Raji (cell line): ENCODE measurements at regions not wholly inside any gene's neighbourhood (a gene's known extent, or its start where the extent isn't known, plus 50 kb on each side); places are given as distances from the start of the nearest gene placed in this dataset.

Source experiments
- POLR2A ChIP-seq: IDR thresholded peaks from 2 replicates; pipeline ENCODE4 v1.6.1; 2011; ENCODE audit warnings: low read depth, low read length, control low read depth; ENCODE audit not compliant: insufficient read depth

DNA sequence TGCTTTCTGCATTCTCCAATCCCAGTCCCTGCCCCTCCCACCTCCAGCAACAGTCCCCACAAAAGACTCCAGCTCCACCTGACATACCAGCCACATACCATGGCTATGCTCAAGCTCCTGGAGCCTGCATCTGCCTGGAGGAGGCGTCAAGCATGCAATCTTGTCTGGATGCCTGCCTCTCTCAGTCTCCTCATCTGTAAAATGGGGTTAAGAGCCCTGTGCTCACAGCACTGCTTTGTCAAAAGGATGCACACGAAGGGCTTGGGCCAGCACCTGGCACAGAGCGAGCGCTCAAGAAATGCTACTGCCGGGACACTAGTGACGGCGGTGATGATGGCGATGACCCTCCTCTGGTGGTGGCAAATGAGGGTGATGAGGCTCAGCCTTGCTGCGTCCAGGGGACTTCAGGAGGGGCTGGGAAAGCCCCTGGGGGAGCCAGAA, 202.9 kb upstream of the IER5L start:
- no peak for TF ChIP-seq POLR2A

DNA sequence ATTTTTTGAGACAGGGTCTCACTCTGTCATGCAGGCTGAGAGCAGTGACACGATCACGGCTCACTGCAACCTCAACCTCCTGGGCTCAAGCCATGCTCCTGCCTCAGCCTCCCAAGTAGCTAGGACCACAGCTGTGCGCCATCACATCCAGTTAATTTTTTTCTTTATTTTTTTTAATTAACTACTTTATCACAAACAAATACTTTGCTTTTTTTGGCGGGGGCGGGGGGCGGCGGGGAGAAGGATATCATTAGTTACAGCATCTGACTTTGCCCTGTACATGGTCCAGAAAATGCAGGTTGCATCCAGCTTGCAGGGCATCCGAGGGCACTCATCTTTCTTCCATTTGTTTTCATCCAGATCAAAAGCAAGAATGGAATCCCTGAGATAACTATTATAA, 201.8 kb upstream of the IER5L start:
- no peak for TF ChIP-seq POLR2A

DNA sequence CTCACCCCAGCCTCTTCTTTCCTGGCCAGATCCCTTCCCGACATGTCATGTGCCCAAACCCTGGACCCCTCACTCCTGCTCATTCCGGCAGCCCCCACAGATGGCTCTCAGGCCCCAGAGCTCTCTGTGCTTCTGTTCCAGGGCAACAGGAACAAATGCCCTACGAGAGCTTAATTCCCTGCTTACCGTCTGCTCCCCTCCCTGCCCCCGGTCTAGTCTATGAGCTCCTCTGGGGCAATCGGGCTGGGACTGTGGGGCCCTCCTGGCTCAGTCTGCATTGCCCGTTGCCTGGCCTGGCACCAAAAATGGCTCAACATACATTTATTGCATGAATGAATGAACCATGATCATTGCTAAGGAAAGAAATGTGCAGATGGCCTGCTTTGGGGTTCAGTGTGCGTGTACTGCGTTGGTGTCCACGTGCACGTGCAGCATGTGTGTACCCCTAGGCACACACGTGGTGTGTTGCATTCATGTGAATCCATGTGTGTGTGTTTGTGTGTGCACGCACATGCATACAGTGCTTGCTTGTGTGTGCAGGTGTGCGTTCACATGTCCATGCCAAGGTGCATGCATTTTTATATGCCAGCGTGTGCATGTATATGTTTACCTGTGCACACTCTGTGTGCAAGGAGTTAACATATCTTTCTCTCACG, 201.2 kb upstream of the IER5L start:
- no peak for TF ChIP-seq POLR2A

DNA sequence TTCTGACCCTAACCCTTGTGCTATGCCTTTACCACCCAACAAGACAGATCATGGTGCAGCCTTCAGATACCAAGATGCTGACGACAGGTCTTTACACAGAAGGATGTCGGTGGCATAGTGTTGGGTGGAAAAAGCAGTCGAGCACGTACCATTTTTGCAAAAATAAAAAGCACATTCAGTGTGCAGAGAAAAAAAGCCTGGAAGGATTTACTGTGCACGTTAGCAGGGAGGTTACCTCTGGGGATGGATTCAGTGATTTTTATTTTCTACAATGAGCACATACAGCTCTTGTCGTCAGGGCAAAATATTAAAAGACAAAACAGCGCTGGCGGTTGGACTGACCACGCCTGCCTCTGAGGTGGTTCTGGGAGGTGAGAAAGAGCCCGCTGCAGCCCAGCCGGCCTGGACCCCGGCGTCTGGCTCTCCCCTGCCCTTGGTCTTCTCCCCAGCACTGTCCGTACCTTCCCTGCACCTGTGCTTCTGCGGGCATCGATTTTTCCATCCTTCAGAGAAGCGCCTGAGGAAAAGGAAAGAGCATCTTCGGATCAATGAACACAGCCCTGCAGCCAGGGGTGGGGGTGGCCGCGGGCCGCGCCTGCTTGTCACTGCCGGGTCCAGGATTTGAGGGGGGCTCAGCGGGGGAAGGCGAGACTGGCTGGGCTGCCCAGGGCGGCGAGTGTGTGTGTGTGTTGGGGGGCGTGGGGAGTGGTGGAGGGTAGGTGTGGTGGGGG, 200.0 kb upstream of the IER5L start:
- TF ChIP-seq POLR2A = no peak

DNA sequence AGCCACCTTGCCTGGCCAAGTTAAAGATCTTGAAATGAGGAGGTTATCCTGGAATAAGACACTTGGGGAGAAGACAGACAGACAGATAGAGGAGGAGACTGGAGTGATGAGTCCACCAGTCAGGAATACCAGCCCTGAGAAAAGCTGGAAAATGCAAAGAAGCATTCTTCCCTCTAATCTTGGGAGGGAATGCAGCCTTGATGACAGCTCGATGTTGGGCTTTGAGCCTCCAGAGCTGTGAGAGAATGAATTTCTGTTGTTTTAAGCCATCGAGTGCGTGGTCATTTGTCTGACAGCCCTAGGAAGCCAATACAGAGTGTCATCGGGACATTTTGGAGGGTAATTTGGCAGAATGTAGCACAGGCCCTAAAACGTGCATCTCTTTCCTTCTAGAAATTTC, 199.1 kb upstream of the IER5L start:
- TF ChIP-seq POLR2A = no peak

DNA sequence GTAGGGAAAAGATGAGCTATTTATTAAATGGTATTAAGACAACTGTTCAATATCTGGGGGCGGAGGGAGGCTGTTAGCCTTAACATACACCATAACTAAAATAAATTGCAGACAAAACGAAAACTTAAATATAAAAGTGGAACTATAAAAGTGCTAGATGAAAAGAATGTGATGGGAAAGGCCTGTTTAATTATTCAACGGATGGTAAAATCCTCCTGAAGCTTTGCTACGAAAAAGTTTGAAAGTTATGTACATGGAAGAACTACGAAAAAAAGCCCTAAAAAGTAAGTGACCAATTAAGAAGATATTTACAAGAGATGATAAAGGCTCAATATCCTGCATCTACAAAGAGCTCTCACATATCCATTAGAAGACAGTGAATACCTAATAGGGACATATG, 197.8 kb upstream of the IER5L start:
- no peak for TF ChIP-seq POLR2A

DNA sequence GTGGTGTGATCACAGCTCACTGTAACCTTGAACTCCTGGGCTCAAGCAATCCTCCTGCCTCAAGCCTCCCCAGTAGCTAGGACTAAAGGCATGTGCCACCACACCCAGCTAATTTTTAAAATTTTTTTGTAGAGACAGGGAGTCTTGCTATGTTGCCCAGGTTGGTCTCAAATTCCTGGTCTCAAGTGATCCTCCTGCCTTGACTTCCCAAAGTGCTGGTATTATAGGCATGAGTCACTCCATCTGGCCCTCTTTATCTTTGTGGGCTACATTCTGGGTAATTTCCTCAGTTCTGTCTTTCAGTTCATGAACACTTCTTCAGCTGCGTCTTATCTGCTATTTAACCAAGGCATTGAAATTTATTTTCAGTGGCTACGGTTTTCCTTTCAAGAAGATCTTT, 196.6 kb upstream of the IER5L start:
- no peak for TF ChIP-seq POLR2A

DNA sequence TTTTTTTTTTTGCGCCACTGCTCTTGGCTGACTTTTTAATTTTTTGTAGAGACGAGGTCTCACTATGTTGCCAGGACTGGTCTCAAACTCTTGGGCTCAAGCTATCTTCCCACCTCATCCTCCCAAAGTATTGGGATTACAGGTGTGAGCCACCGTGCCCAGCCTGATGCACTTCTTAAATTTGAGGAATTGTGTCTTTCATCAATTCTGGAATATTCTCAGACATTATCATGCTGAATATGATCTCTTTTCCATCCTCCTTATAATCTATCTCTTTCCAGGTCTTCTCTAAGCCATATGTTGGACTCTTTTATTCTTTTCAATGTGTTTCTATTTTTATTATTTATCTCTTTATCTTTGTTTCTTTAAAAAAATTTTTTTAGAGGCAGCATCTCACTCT, 196.2 kb upstream of the IER5L start:
- TF ChIP-seq POLR2A = no peak

DNA sequence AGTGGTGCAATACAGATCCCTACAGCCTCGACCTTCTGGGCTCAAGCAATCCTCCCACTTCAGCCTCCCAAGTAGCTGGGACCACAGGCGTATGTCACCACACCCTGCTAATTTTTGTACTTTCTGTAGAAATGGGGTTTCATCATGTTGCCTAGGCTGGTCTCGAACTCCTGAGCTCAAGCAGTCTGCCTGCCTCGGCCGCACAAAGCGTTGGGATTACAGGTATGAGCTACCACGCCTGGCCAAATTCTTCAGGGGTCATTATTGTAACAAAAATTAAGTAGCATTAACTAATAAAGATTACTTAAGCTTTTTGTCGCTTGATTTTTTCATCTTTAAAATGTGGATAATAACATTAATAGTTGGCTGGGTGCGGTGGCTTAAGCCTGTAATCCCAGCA, 195.3 kb upstream of the IER5L start:
- TF ChIP-seq POLR2A = no peak

DNA sequence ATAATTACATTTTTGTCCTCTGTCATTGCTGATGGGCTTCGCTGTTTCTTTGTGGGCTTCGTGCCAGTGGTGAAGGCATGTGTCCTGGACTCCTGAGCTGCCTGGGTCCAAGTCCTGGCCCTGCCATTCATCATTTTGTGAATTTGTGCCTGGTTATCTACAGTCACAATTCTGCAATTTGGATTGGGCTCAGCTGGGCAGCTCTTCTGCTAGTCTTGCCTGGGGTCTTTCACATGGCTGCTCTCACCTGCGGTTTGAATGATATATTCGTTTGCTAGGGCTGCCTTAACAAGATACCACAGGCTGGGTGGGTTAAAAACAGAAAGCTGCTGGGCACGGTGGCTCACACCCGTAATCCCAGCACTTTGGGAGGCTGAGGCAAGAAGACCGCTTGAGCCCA, 192.7 kb upstream of the IER5L start:
- TF ChIP-seq POLR2A = no peak

DNA sequence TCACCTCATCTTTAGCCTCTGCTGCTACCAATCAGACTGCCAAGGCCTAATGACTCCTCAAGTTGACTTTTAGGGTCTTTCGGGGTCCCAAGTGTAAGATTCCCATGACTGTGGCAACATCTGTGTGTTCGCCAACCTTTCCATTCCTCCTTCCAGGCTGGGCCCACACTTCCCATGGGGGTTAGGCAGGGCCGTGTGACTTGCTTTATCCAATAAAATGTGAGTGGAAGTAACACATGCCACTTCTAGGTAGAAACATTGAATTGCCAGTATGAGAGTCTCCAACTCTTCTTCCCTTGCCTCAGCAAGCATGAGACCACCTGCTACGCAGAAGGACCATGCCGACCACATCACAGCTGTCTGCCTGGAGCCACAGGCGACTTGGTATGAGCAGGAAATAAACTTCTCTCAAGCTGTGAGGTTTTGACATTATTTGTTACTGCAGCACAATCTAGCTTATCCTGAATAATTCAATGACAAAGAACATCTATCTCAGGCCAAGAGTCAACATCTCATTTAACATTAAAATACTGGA, 190.4 kb upstream of the IER5L start:
- no peak for TF ChIP-seq POLR2A

DNA sequence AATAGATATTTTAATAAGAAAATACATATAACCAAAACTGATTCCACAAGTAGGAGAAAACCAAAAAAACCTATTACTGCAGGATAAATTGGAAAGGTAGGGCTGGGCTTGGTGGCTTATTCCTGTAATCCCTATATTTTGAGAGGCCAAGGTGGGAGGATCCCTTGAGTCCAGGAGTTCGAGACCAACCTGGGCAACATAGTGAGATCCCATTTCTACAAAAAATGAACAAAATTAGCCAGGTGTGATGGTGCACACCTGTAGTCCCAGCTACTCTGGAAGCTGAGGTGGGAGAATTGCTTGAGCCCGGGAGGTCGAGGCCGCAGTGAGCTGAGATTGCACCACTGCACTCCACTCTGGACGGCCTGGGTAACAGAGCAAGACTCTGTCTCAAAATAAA, 189.2 kb upstream of the IER5L start:
- no peak for TF ChIP-seq POLR2A

DNA sequence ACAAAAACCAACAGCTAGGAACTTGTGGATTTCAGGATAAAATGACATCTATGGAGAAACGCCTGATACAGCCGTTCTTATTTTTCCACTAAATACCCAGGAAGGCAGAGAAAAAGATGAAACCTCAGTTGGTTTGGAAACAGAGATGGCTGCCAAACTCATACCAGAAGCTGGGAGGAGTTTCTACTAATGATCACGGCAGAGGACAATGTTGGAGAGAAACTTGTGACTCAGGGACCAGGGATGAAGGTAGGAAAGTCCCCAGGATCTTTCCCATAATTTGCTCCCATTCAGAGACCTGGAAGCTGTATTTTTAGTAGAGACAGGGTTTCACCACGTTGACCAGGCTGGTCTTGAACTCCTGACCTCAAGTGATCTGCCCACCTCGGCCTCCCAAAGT, 187.1 kb upstream of the IER5L start:
- TF ChIP-seq POLR2A = no peak

DNA sequence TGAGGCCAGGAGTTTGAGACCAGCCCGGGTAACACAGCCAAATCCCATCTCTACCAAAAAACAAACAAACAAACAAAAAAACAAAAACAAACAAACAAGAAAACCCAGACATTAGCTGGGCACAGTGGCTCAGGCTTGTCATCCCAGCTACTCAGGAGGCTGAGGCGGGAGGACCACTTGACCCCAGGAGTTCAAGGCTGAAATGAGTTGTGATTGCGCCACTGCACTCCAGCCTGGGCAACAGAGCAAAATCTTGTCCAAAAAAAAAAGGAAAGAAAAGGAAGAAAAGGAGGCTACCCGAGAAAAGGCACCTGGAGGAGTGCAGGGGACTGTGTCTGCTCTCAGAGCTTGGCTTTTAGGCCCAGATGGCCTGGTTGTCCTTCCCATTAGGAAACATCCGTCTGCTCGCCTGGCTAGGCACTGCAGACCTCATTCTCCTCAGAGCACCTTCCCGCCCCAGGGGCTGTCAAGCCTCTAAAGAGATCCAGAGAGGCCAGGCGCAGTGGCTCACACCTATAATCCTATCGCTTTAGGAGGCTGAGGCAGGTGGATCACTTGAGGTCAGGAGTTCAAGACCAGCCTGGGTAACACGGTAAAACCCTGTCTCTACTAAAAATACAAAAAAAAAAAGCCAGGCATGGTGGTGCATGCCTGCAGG, 185.3 kb upstream of the IER5L start:
- TF ChIP-seq POLR2A = no peak

DNA sequence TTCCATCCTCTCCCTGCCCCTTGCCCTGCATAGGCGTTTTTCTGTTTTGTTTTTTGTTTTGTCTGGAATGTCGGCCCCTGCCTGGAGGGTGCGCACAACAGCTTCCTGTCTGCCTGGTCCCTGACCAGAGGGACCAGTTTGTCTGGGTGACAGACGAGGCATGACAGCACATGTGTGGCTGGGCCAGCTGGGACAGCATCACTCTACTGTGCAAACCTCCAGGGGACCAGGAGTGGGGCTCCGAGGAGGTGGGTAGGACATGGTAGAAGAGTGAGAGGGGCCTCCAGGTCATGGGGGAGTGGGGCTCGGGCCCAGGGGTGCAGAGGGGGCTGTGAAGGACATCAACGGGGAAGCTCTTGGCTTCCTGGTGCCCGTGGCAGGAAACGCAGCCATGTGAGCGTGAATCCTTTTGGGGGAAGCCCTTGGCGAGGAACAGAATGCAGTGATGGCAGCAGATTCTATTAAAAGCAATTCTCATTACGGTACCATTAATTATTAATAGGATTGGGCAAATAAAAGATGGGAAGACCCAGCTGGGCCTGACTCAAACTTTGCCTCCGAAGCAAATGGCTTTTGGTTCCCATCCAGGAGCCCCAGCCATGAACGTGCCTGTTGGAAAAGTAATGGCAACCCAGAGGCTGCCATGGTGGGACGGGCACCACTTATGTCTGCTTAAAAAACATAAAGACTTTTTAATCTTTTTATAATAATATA, 184.4 kb upstream of the IER5L start:
- no peak for TF ChIP-seq POLR2A
